GM12878 (cell line): ENCODE measurements at regions not wholly inside any gene's neighbourhood (a gene's known extent, or its start where the extent isn't known, plus 50 kb on each side); places are given as distances from the start of the nearest gene placed in this dataset.
"Not testable (repeated sequence)": the region's sequence is repeated elsewhere in the genome, so short reads cannot be mapped to it uniquely, and the experiment has no call there.

Source experiments
- ATAC-seq: fragments of 200-7000 bp; cut with Tn5 transposase; 3 replicates; pipeline ENCODE4 v1.9.1; 2020; ENCODE audit warnings: mild to moderate bottlenecking, moderate library complexity
- BruUV-seq: library from RNA; stranded (reverse); fragments of 400-500 nt; replicated peaks from 2 replicates; lab custom pipeline; 2021; lab: Mats Ljungman, UMichigan
- CTCF ChIA-PET: fragments of 300-600 bp; sonication (Branson Sonifier 250); formaldehyde crosslinking; extraction: SDS; loops from one replicate; lab custom pipeline; 2021; ENCODE audit warnings: inconsistent platforms; lab: Yijun Ruan, JAX
- POLR2A ChIA-PET: fragments of 350-600 bp; formaldehyde crosslinking; extraction: SDS; loops from one replicate; lab custom pipeline; 2021; ENCODE audit warnings: inconsistent platforms; lab: Charles Lee
- RAD21 ChIA-PET: fragments of 300-600 bp; sonication (Branson Sonifier 250); formaldehyde crosslinking; loops from one replicate; lab custom pipeline; 2023; ENCODE audit warnings: antibody characterized with exemption; ENCODE audit not compliant: unreplicated experiment; lab: Charles Lee
- SMC1A ChIA-PET: fragments of 300-600 bp; sonication (Branson Sonifier 250); formaldehyde crosslinking; loops from one replicate; lab custom pipeline; 2023; ENCODE audit not compliant: unreplicated experiment, uncharacterized antibody; lab: Charles Lee
- DNase-seq: peaks from one replicate; pipeline ENCODE4 v3.0.0-alpha.2; 2011; ENCODE audit warnings: low read depth, low spot score
- FAIRE-seq: peaks from 3 replicates; lab custom pipeline; 2011; peaks lifted over from hg19 to GRCh38; lab: Jason Lieb, UNC
- H2AFZ ChIP-seq: 2 replicates; pipeline ENCODE4 v1.6.0; 2011; ENCODE audit warnings: low read depth, low read length, control low read depth; ENCODE audit not compliant: control insufficient read depth
- H3K27ac ChIP-seq: 2 replicates; pipeline ENCODE4 v1.5.1; 2011; ENCODE audit warnings: control low read depth; ENCODE audit not compliant: control insufficient read depth, insufficient read depth
- H3K27me3 ChIP-seq, 2 experiments: replicated peaks in 1 of 2; 2 replicates each; pipeline versions ENCODE4 v1.6.0 to v1.6.1; 2011; ENCODE audit warnings: low read length in 1 of 2; ENCODE audit not compliant: control insufficient read depth in 2 of 2, insufficient read depth in 2 of 2
- H3K36me3 ChIP-seq, 2 experiments: 2 replicates each; pipeline ENCODE4 v1.5.1; 2011; ENCODE audit warnings: low read length in 1 of 2; ENCODE audit not compliant: control insufficient read depth in 2 of 2, insufficient read depth in 2 of 2
- H3K4me1 ChIP-seq: 2 replicates; pipeline ENCODE4 v1.6.1; 2011; ENCODE audit warnings: mild to moderate bottlenecking, low read length, moderate library complexity, mixed read lengths; ENCODE audit not compliant: control insufficient read depth, insufficient read depth
- H3K4me2 ChIP-seq: 2 replicates; pipeline ENCODE4 v1.6.0; 2011; ENCODE audit warnings: control low read depth; ENCODE audit not compliant: control insufficient read depth, insufficient read depth
- H3K4me3 ChIP-seq: fragments of 200-600 bp; sonication (generic); 2 replicates; pipeline ENCODE4 v1.5.1; 2016
- H3K79me2 ChIP-seq: 2 replicates; pipeline ENCODE4 v1.6.0; 2011; ENCODE audit warnings: low read length; ENCODE audit not compliant: control insufficient read depth, insufficient read depth
- H3K9ac ChIP-seq: 2 replicates; pipeline ENCODE4 v1.8.0; 2011; ENCODE audit warnings: low read length, control low read depth, mixed read lengths; ENCODE audit not compliant: control insufficient read depth, insufficient read depth
- H3K9me3 ChIP-seq: replicated peaks from 3 replicates; pipeline ENCODE4 v1.5.1; 2011; ENCODE audit warnings: mild to moderate bottlenecking, low read length; ENCODE audit not compliant: control insufficient read depth, insufficient read depth
- H4K20me1 ChIP-seq: 2 replicates; pipeline ENCODE4 v1.6.0; 2011; ENCODE audit not compliant: control insufficient read depth, insufficient read depth
- WGBS: methylation state at CpG from one replicate; pipeline ENCODE4 v1.1.6; 2016; ENCODE audit warnings: low lambda C conversion rate; ENCODE audit not compliant: insufficient replicate concordance, insufficient coverage; ENCODE audit errors: missing lambda C conversion rate; 5-methylcytosine and 5-hydroxymethylcytosine counted together
- in situ Hi-C: fragments of 300-500 bp; cut with MboI; formaldehyde crosslinking; loops from 9 replicates; pipeline ENCODE4 v1.14.3; 2018; ENCODE audit warnings: mixed read lengths
- intact Hi-C: fragments of 100-400 bp; cut with micrococcal nuclease; formaldehyde crosslinking; loops from one replicate; pipeline ENCODE4 v1.14.2; 2022; ENCODE audit not compliant: unreplicated experiment

- in situ Hi-C loops, H3K9ac ChIP-seq, H4K20me1 ChIP-seq, RAD21 ChIA-PET, POLR2A ChIA-PET, CTCF ChIA-PET, H3K4me3 ChIP-seq, H2AFZ ChIP-seq, H3K9me3 ChIP-seq, DNase-seq, intact Hi-C loops, H3K36me3 ChIP-seq, H3K27me3 ChIP-seq, FAIRE-seq, SMC1A ChIA-PET, ATAC-seq, H3K27ac ChIP-seq, BruUV-seq, H3K79me2 ChIP-seq, H3K4me1 ChIP-seq, H3K4me2 ChIP-seq: not testable (repeated sequence)
- 55% methylated on average over 18 of the region's 23 CpGs for WGBS
Measured at GRCh38 chr4:49161111-49161541, 175.1 kb downstream of the CWH43 start.

- H3K4me1 ChIP-seq, CTCF ChIA-PET, H3K27ac ChIP-seq, FAIRE-seq, H4K20me1 ChIP-seq, ATAC-seq, H3K27me3 ChIP-seq, H3K4me3 ChIP-seq, H3K79me2 ChIP-seq, DNase-seq, SMC1A ChIA-PET, BruUV-seq, POLR2A ChIA-PET, RAD21 ChIA-PET, H3K36me3 ChIP-seq, H3K4me2 ChIP-seq, H3K9ac ChIP-seq, H2AFZ ChIP-seq, in situ Hi-C loops, intact Hi-C loops, H3K9me3 ChIP-seq: not testable (repeated sequence)
- 29% methylated on average over 6 of the region's 6 CpGs for WGBS
Measured at GRCh38 chr4:49164916-49165315, 178.8 kb downstream of the CWH43 start.

- CTCF ChIA-PET, H3K9ac ChIP-seq: not testable (repeated sequence)
Measured at GRCh38 chr4:49177847-49178246, 191.8 kb downstream of the CWH43 start.

GRCh38 chr4:49181088-49181487 is 195.0 kb downstream of the CWH43 start:
- H3K9me3 ChIP-seq, H3K4me1 ChIP-seq, FAIRE-seq, H3K9ac ChIP-seq, BruUV-seq, H3K27ac ChIP-seq, H2AFZ ChIP-seq, H3K27me3 ChIP-seq, DNase-seq, SMC1A ChIA-PET, POLR2A ChIA-PET, H3K36me3 ChIP-seq, ATAC-seq, H3K4me2 ChIP-seq, RAD21 ChIA-PET, H3K79me2 ChIP-seq, intact Hi-C loops, H4K20me1 ChIP-seq, in situ Hi-C loops, H3K4me3 ChIP-seq, CTCF ChIA-PET: not testable (repeated sequence)
- WGBS = 36% methylated on average over 4 of the region's 4 CpGs

More at GRCh38 chr4:49177847-49178246, 191.8 kb downstream of the CWH43 start:
- H3K4me3 ChIP-seq, POLR2A ChIA-PET, H3K36me3 ChIP-seq, H3K9me3 ChIP-seq, H2AFZ ChIP-seq, BruUV-seq, H4K20me1 ChIP-seq, H3K4me2 ChIP-seq, in situ Hi-C loops, DNase-seq, FAIRE-seq, H3K4me1 ChIP-seq, ATAC-seq, H3K79me2 ChIP-seq, H3K27me3 ChIP-seq, intact Hi-C loops, RAD21 ChIA-PET, H3K27ac ChIP-seq, SMC1A ChIA-PET: not testable (repeated sequence)
- 8% methylated on average over 8 of the region's 8 CpGs for WGBS
